NCI-H82 (cell line): ENCODE measurements at regions not wholly inside any gene's neighbourhood (a gene's known extent, or its start where the extent isn't known, plus 50 kb on each side); places are given as distances from the start of the nearest gene placed in this dataset.
"Not testable (repeated sequence)": the region's sequence is repeated elsewhere in the genome, so short reads cannot be mapped to it uniquely, and the experiment has no call there.

ENCODE experiments used
- DNase-seq: peaks from one replicate; lab custom pipeline; 2025; lab: John Stamatoyannopoulos, UW

- not testable (repeated sequence) for DNase-seq
Measured at GRCh38 chr7:63587151-63587853, 411.3 kb upstream of the ZNF722 start.

- DNase-seq, result not testable (repeated sequence)
Measured at GRCh38 chr7:63591249-63591648, 407.4 kb upstream of the ZNF722 start.

- not testable (repeated sequence) for DNase-seq
Measured at GRCh38 chr7:63603812-63604211, 394.8 kb upstream of the ZNF722 start.

GRCh38 chr7:63604853-63605252, 393.8 kb upstream of the ZNF722 start:
- DNase-seq, result not testable (repeated sequence)

- DNase-seq, result not testable (repeated sequence)
Measured at GRCh38 chr7:63617595-63617994, 381.1 kb upstream of the ZNF722 start.

- DNase-seq, result not testable (repeated sequence)
Measured at GRCh38 chr7:63620169-63620735, 378.4 kb upstream of the ZNF722 start.

GRCh38 chr7:63627590-63628485, 370.8 kb upstream of the ZNF722 start:
- DNase-seq, result not testable (repeated sequence)

GRCh38 chr7:63629024-63629423, 369.6 kb upstream of the ZNF722 start:
- not testable (repeated sequence) for DNase-seq

GRCh38 chr7:63636585-63636984, 362.1 kb upstream of the ZNF722 start:
- not testable (repeated sequence) for DNase-seq

GRCh38 chr7:63665553-63665952, 333.1 kb upstream of the ZNF722 start:
- DNase-seq, result not testable (repeated sequence)

- DNase-seq, result not testable (repeated sequence)
Measured at GRCh38 chr7:63691408-63691807, 307.2 kb upstream of the ZNF722 start.

- not testable (repeated sequence) for DNase-seq
Measured at GRCh38 chr7:63694296-63694695, 304.4 kb upstream of the ZNF722 start.
